ENCODE measurements at regions not wholly inside any gene's neighbourhood (a gene's known extent, or its start where the extent isn't known, plus 50 kb on each side); places are given as distances from the start of the nearest gene placed in this dataset.

DNA sequence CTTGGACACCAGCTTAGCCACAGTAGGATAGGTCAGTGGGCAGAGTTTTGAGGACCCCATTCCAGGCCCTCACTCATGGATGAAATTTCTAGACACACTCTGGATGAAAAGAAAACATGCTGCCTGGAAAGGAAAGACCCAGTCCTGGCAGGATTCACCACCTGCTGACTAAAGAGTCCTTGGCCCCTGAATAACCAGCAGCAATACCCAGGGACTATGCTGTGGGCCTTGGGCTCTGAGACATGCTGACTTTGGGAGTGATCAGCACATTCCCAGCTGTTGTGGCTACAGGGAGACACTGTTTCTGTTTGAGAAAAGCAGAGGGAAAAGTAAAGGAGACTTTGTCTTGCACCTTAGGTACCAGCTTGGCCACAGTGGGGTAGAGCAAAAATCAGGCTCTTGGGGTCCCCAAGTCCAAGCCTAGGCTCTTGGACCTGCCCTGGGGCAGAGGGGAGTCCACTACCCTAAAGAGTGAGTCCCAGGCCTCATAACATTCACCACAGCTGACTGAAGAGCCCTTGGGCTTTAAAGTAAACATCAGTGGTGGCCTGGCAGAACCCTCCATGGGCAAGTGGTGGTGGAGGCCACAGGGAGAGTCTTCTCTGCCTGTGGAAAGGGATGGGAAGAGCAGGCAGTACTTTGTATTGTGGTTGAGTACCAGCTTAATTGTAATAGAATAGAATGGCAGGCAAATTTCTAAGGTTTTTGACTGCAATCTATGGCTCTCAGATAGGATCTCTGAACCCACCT is 516.8 kb downstream of the BCKDHB start (continued):
- TF ChIP-seq ZIC2 (tag by site-specific recombination; IDR thresholded peaks at IDR 0.05), result no peak
- no peak for TF ChIP-seq IKZF3 (tag by site-specific recombination; IDR thresholded peaks at IDR 0.05)
- TF ChIP-seq MEIS1 (CRISPR knock-in tag; IDR thresholded peaks at IDR 0.05; ENCODE audit: borderline replicate concordance), result no peak

GRCh38 chr6:80622641-80623040 is 516.2 kb downstream of the BCKDHB start:
- Histone ChIP-seq H3K36me3 (ENCODE audit: control insufficient read depth in 2 of 2, insufficient read depth in 1 of 2, low read length in 2 of 2) (no peaks in the 10 kb centered on the region), H3K27ac (ENCODE audit: extremely low read depth, low read depth, low read length) (no peak overlapping the region), H3K4me3 (ENCODE audit: low read depth, low read length) (no peak overlapping the region), H3K4me1 (ENCODE audit: control insufficient read depth, insufficient read depth, low read length) (no peaks in the 10 kb centered on the region), H3K9me3 (ENCODE audit: control insufficient read depth, insufficient read depth, low read depth, low read length) (no peaks in the 10 kb centered on the region)
- CTCF ChIA-PET, result no interaction called here
- TF ChIP-seq ZNF274 (IDR thresholded peaks at IDR 0.05; ENCODE audit: low read length) (no peak), ZNF274 (tag by site-specific recombination; IDR thresholded peaks at IDR 0.05; ENCODE audit: borderline replicate concordance) (no peak), YY2 (tag by site-specific recombination; IDR thresholded peaks at IDR 0.05) (no peak), ZXDB (tag by site-specific recombination; IDR thresholded peaks at IDR 0.05) (no peak), ZNF133 (tag by site-specific recombination; IDR thresholded peaks at IDR 0.05) (no peak), ZNF37A (tag by site-specific recombination; IDR thresholded peaks at IDR 0.05) (no peak), ZNF76 (tag by site-specific recombination; IDR thresholded peaks at IDR 0.05; ENCODE audit: borderline replicate concordance, low read depth) (no peak), ZNF19 (tag by site-specific recombination; IDR thresholded peaks at IDR 0.05; ENCODE audit: low read depth) (no peak), ZBTB48 (tag by site-specific recombination; IDR thresholded peaks at IDR 0.05) (no peak), KLF7 (tag by site-specific recombination; IDR thresholded peaks at IDR 0.05; ENCODE audit: borderline replicate concordance) (no peak)
- TF ChIP-seq, protein P1, sequence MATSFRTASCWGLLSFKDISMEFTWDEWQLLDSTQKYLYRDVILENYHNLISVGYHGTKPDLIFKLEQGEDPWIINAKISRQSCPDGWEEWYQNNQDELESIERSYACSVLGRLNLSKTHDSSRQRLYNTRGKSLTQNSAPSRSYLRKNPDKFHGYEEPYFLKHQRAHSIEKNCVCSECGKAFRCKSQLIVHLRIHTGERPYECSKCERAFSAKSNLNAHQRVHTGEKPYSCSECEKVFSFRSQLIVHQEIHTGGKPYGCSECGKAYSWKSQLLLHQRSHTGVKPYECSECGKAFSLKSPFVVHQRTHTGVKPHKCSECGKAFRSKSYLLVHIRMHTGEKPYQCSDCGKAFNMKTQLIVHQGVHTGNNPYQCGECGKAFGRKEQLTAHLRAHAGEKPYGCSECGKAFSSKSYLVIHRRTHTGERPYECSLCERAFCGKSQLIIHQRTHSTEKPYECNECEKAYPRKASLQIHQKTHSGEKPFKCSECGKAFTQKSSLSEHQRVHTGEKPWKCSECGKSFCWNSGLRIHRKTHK (tag by site-specific recombination; IDR thresholded peaks at IDR 0.05), result no peak
- TF ChIP-seq, protein P2, sequence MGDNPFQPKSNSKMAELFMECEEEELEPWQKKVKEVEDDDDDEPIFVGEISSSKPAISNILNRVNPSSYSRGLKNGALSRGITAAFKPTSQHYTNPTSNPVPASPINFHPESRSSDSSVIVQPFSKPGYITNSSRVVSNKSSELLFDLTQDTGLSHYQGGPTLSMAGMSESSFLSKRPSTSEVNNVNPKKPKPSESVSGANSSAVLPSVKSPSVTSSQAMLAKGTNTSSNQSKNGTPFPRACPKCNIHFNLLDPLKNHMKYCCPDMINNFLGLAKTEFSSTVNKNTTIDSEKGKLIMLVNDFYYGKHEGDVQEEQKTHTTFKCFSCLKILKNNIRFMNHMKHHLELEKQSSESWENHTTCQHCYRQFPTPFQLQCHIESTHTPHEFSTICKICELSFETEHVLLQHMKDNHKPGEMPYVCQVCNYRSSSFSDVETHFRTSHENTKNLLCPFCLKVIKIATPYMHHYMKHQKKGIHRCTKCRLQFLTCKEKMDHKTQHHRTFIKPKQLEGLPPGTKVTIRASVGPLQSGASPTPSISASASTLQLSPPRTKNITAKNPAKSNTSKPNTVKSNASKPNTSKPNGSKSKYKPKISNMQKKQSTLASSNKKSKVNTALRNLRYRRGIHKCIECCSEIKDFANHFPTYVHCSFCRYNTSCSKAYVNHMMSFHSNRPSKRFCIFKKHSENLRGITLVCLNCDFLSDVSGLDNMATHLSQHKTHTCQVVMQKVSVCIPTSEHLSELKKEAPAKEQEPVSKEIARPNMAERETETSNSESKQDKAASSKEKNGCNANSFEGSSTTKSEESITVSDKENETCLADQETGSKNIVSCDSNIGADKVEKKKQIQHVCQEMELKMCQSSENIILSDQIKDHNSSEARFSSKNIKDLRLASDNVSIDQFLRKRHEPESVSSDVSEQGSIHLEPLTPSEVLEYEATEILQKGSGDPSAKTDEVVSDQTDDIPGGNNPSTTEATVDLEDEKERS (tag by site-specific recombination; IDR thresholded peaks at IDR 0.05), result no peak
- POLR2A ChIA-PET, result no interaction called here

GRCh38 chr6:80618953-80619352 is 512.5 kb downstream of the BCKDHB start:
- Histone ChIP-seq H3K4me3 (ENCODE audit: low read depth, low read length) (no peak overlapping the region), H3K9me3 (ENCODE audit: control insufficient read depth, insufficient read depth, low read depth, low read length) (no peaks in the 10 kb centered on the region), H3K27ac (ENCODE audit: extremely low read depth, low read depth, low read length) (no peak overlapping the region), H3K4me1 (ENCODE audit: control insufficient read depth, insufficient read depth, low read length) (no peaks in the 10 kb centered on the region), H3K36me3 (ENCODE audit: control insufficient read depth in 2 of 2, insufficient read depth in 1 of 2, low read length in 2 of 2) (no peaks in the 10 kb centered on the region)
- ChIA-PET POLR2A (no interaction called here), CTCF (no interaction called here)
- TF ChIP-seq OVOL3 (tag by site-specific recombination; IDR thresholded peaks at IDR 0.05) (no peak), INSM2 (tag by site-specific recombination; IDR thresholded peaks at IDR 0.05) (no peak), ZXDB (tag by site-specific recombination; IDR thresholded peaks at IDR 0.05) (no peak), AEBP2 (tag by site-specific recombination; IDR thresholded peaks at IDR 0.05; ENCODE audit: borderline replicate concordance) (no peak), ZNF48 (tag by site-specific recombination; IDR thresholded peaks at IDR 0.05) (no peak), ZNF155 (tag by site-specific recombination; IDR thresholded peaks at IDR 0.05) (no peak), ZNF19 (tag by site-specific recombination; IDR thresholded peaks at IDR 0.05; ENCODE audit: low read depth) (no peak), ZNF585B (tag by site-specific recombination; IDR thresholded peaks at IDR 0.05) (no peak)
- TF ChIP-seq, protein P3, sequence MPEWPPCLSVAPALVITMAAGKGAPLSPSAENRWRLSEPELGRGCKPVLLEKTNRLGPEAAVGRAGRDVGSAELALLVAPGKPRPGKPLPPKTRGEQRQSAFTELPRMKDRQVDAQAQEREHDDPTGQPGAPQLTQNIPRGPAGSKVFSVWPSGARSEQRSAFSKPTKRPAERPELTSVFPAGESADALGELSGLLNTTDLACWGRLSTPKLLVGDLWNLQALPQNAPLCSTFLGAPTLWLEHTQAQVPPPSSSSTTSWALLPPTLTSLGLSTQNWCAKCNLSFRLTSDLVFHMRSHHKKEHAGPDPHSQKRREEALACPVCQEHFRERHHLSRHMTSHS (tag by site-specific recombination; IDR thresholded peaks at IDR 0.05), result no peak
- TF ChIP-seq, protein P4, sequence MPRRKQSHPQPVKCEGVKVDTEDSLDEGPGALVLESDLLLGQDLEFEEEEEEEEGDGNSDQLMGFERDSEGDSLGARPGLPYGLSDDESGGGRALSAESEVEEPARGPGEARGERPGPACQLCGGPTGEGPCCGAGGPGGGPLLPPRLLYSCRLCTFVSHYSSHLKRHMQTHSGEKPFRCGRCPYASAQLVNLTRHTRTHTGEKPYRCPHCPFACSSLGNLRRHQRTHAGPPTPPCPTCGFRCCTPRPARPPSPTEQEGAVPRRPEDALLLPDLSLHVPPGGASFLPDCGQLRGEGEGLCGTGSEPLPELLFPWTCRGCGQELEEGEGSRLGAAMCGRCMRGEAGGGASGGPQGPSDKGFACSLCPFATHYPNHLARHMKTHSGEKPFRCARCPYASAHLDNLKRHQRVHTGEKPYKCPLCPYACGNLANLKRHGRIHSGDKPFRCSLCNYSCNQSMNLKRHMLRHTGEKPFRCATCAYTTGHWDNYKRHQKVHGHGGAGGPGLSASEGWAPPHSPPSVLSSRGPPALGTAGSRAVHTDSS (tag by site-specific recombination; IDR thresholded peaks at IDR 0.05), result no peak
